H9 (cell line): ENCODE measurements at regions not wholly inside any gene's neighbourhood (a gene's known extent, or its start where the extent isn't known, plus 50 kb on each side); places are given as distances from the start of the nearest gene placed in this dataset.

ENCODE experiments used
- DNase-seq: peaks from one replicate; pipeline ENCODE4 v3.0.0-alpha.2; 2017
- H2AFZ ChIP-seq: one replicate; pipeline ENCODE4 v1.6.1; 2013; ENCODE audit warnings: mild to moderate bottlenecking, low read length, control low read depth, moderate library complexity
- H2AK5ac ChIP-seq: 2 replicates; pipeline ENCODE4 v1.6.1; 2013; ENCODE audit warnings: low read length, control low read depth, mixed read lengths; ENCODE audit not compliant: insufficient read length
- H2BK120ac ChIP-seq: one replicate; pipeline ENCODE4 v1.6.1; 2013; ENCODE audit warnings: low read depth, mild to moderate bottlenecking, low read length, control low read depth, inconsistent platforms; ENCODE audit not compliant: poor library complexity, severe bottlenecking
- H2BK12ac ChIP-seq: 2 replicates; pipeline ENCODE4 v1.6.1; 2013; ENCODE audit warnings: low read length, control low read depth, mixed read lengths, low read depth; ENCODE audit not compliant: insufficient read length
- H2BK15ac ChIP-seq: 2 replicates; pipeline ENCODE4 v1.6.1; 2013; ENCODE audit warnings: low read depth, low read length, control low read depth
- H2BK20ac ChIP-seq: one replicate; pipeline ENCODE4 v1.6.1; 2013; ENCODE audit warnings: low read depth, mild to moderate bottlenecking, low read length, control low read depth, inconsistent platforms; ENCODE audit not compliant: poor library complexity, severe bottlenecking
- H2BK5ac ChIP-seq: 2 replicates; pipeline ENCODE4 v1.6.1; 2013; ENCODE audit warnings: low read length, control low read depth, mixed read lengths; ENCODE audit not compliant: insufficient read length
- H3K14ac ChIP-seq: 2 replicates; pipeline ENCODE4 v1.6.1; 2013; ENCODE audit warnings: low read length, control low read depth; ENCODE audit not compliant: insufficient read depth
- H3K18ac ChIP-seq: 2 replicates; pipeline ENCODE4 v1.6.1; 2013; ENCODE audit warnings: low read depth, mild to moderate bottlenecking, mixed read lengths, low read length, control low read depth; ENCODE audit not compliant: insufficient read length
- H3K23ac ChIP-seq: 2 replicates; pipeline ENCODE4 v1.6.1; 2013; ENCODE audit warnings: low read length, control low read depth, mixed read lengths, low read depth; ENCODE audit not compliant: insufficient read length
- H3K23me2 ChIP-seq: 2 replicates; pipeline ENCODE4 v1.6.1; 2013; ENCODE audit warnings: low read depth, mild to moderate bottlenecking, mixed read lengths, low read length, control low read depth; ENCODE audit not compliant: insufficient read length, poor library complexity, severe bottlenecking
- H3K27ac ChIP-seq: 2 replicates; pipeline ENCODE4 v1.5.1; 2013; ENCODE audit warnings: low read length, control low read depth, mixed read lengths, low read depth; ENCODE audit not compliant: insufficient read length
- H3K27me3 ChIP-seq: 2 replicates; pipeline ENCODE4 v1.6.1; 2013; ENCODE audit warnings: low read length, control low read depth, inconsistent platforms; ENCODE audit not compliant: insufficient read depth
- H3K4ac ChIP-seq: 2 replicates; pipeline ENCODE4 v1.6.1; 2013; ENCODE audit warnings: low read depth, mild to moderate bottlenecking, control low read depth, inconsistent platforms, low read length, moderate library complexity
- H3K4me1 ChIP-seq: 2 replicates; pipeline ENCODE4 v1.6.1; 2013; ENCODE audit warnings: low read length, control low read depth, inconsistent platforms; ENCODE audit not compliant: insufficient read depth
- H3K4me2 ChIP-seq: 2 replicates; pipeline ENCODE4 v1.6.1; 2013; ENCODE audit warnings: low read length, control low read depth, mixed read lengths; ENCODE audit not compliant: insufficient read length, insufficient read depth
- H3K56ac ChIP-seq: 2 replicates; pipeline ENCODE4 v1.6.1; 2013; ENCODE audit warnings: low read depth, mild to moderate bottlenecking, mixed read lengths, low read length, control low read depth; ENCODE audit not compliant: insufficient read length
- H3K79me1 ChIP-seq: 2 replicates; pipeline ENCODE4 v1.6.1; 2013; ENCODE audit warnings: low read depth, mild to moderate bottlenecking, moderate library complexity, low read length, control low read depth, inconsistent platforms; ENCODE audit not compliant: insufficient read depth, poor library complexity, severe bottlenecking
- H3K79me2 ChIP-seq: 2 replicates; pipeline ENCODE4 v1.6.1; 2013; ENCODE audit warnings: low read length, control low read depth, inconsistent platforms; ENCODE audit not compliant: insufficient read depth
- H3K9ac ChIP-seq: 2 replicates; pipeline ENCODE4 v1.6.1; 2013; ENCODE audit warnings: low read length, control low read depth, mixed read lengths; ENCODE audit not compliant: insufficient read length; ENCODE audit errors: extremely low read depth
- H3K9me3 ChIP-seq: one replicate; pipeline ENCODE4 v1.6.1; 2013; ENCODE audit warnings: low read depth, low read length, inconsistent platforms; ENCODE audit not compliant: control insufficient read depth
- H3T11ph ChIP-seq: one replicate; pipeline ENCODE4 v1.6.1; 2013; ENCODE audit warnings: mild to moderate bottlenecking, low read length, control low read depth, inconsistent platforms
- H4K20me1 ChIP-seq: one replicate; pipeline ENCODE4 v1.6.1; 2013; ENCODE audit not compliant: control insufficient read depth, insufficient read length, insufficient read depth
- H4K5ac ChIP-seq: 2 replicates; pipeline ENCODE4 v1.6.1; 2013; ENCODE audit warnings: low read depth, mild to moderate bottlenecking, mixed read lengths, low read length, control low read depth; ENCODE audit not compliant: insufficient read length
- H4K8ac ChIP-seq: replicated peaks from 2 replicates; pipeline ENCODE4 v1.6.1; 2013; ENCODE audit warnings: low read length, control low read depth, mixed read lengths, low read depth; ENCODE audit not compliant: insufficient read length
- H4K91ac ChIP-seq: 2 replicates; pipeline ENCODE4 v1.6.1; 2013; ENCODE audit warnings: low read depth, mild to moderate bottlenecking, moderate library complexity, mixed read lengths, low read length, control low read depth; ENCODE audit not compliant: insufficient read length
- H3K27ac Mint-ChIP-seq, 3 experiments: 2 replicates in 2 of 3; 3 replicates in 1 of 3; pipeline ENCODE4 v1.8.0; 2020 to 2021; ENCODE audit warnings: mixed read lengths in 3 of 3, mild to moderate bottlenecking in 1 of 3, moderate library complexity in 1 of 3
- H3K27me3 Mint-ChIP-seq: 2 replicates; pipeline ENCODE4 v1.8.0; 2021; ENCODE audit warnings: low read depth, mild to moderate bottlenecking, moderate library complexity, mixed read lengths
- H3K36me3 Mint-ChIP-seq, 3 experiments: 2 replicates in 2 of 3; 3 replicates in 1 of 3; pipeline ENCODE4 v1.8.0; 2020 to 2021; ENCODE audit warnings: low read depth in 3 of 3, mixed read lengths in 3 of 3; ENCODE audit not compliant: insufficient read depth in 1 of 3
- H3K4me1 Mint-ChIP-seq, 2 experiments: 2 replicates each; pipeline ENCODE4 v1.8.0; 2020; ENCODE audit warnings: mixed read lengths in 2 of 2
- H3K4me3 Mint-ChIP-seq, 2 experiments: 2 replicates in 1 of 2; 3 replicates in 1 of 2; pipeline ENCODE4 v1.8.0; 2020 to 2021; ENCODE audit warnings: mild to moderate bottlenecking in 2 of 2, mixed read lengths in 2 of 2, moderate library complexity in 1 of 2
- H3K9me3 Mint-ChIP-seq, 2 experiments: 2 replicates in 1 of 2; 3 replicates in 1 of 2; pipeline ENCODE4 v1.8.0; 2020; ENCODE audit warnings: mild to moderate bottlenecking in 2 of 2, mixed read lengths in 2 of 2, moderate library complexity in 1 of 2
- WGBS: extraction: QIAGEN DNeasy Blood & Tissue Kit; methylation state at CpG from one replicate; pipeline ENCODE4 v1.1.7; 2013; ENCODE audit warnings: missing lambda C conversion rate, low lambda C conversion rate, mixed read lengths; ENCODE audit not compliant: insufficient read length; ENCODE audit errors: extremely low coverage; 5-methylcytosine and 5-hydroxymethylcytosine counted together
- TF ChIP-seq, protein P1 (sequence below): fragments of 200-600 bp; sonication (generic); conservative IDR thresholded peaks from 3 replicates; pipeline ENCODE4 v1.8.0; 2021; ENCODE audit warnings: antibody characterized with exemption, mild to moderate bottlenecking

DNA sequence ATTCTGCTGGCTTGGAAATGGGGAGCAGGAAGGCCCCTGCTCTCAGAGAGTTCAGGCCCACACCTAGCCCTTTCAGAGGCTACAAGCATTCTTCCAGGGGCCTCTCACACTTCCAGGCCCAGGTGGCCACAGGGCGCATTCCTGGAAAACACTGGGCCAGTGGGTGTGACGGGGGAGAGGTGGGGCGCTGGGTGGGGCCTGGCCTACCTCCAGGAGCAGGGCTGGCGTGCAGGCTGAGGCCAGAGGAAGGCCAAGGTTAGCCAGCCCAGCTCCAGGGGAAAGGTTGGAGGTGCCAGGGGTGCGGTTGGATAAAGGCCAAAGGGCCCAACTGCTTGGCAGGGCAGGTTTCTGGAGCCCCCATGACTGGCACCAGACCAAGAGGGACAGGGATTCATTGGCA is 198.2 kb downstream of the MAF start:
- Histone ChIP-seq H3K79me2 (no peaks in the 10 kb centered on the region), H3K23me2 (no peaks in the 10 kb centered on the region), H3K4ac (no peak overlapping the region), H3K56ac (no peak overlapping the region), H3K4me1 (no peaks in the 10 kb centered on the region; the same call in 1 of the 2 replicates), H3K79me1 (no peaks in the 10 kb centered on the region), H3K27ac (no peak overlapping the region), H3K4me2 (no peak overlapping the region), H3K18ac (no peak overlapping the region), H4K5ac (no peak overlapping the region), H3K14ac (no peak overlapping the region), H3K27me3 (no peaks in the 10 kb centered on the region), H2BK15ac (no peak overlapping the region), H3K23ac (no peak overlapping the region), H3K9me3 (no peaks in the 10 kb centered on the region), H2AFZ (no peak overlapping the region), H2BK120ac (no peak overlapping the region), H3T11ph (no peak overlapping the region), H2BK20ac (no peak overlapping the region), H4K20me1 (no peaks in the 10 kb centered on the region), H4K8ac (no peak overlapping the region), H2AK5ac (no peak overlapping the region), H3K9ac (no peak overlapping the region), H4K91ac (no peak overlapping the region), H2BK5ac (no peak overlapping the region), H2BK12ac (no peak overlapping the region)
- Mint-ChIP-seq H3K4me3 (no peak overlapping the region), H3K9me3 (peaks cover 8 to 11% of the 10 kb centered on the region in 2 experiments), H3K4me1 (peaks cover 4 to 6% of the 10 kb centered on the region in 2 experiments), H3K27ac (peak overlapping the region in 1 of 3 experiments; percentile 92; a peak in 1 of 7 replicates), H3K27me3 (peaks cover 8% of the 10 kb centered on the region), H3K36me3 (peaks cover 3 to 14% (median 5%) of the 10 kb centered on the region in 3 experiments; a peak in 5 of 7 replicates)
- WGBS, result no CpG with 5 or more reads among the region's 5 CpGs
- TF ChIP-seq, protein P1, sequence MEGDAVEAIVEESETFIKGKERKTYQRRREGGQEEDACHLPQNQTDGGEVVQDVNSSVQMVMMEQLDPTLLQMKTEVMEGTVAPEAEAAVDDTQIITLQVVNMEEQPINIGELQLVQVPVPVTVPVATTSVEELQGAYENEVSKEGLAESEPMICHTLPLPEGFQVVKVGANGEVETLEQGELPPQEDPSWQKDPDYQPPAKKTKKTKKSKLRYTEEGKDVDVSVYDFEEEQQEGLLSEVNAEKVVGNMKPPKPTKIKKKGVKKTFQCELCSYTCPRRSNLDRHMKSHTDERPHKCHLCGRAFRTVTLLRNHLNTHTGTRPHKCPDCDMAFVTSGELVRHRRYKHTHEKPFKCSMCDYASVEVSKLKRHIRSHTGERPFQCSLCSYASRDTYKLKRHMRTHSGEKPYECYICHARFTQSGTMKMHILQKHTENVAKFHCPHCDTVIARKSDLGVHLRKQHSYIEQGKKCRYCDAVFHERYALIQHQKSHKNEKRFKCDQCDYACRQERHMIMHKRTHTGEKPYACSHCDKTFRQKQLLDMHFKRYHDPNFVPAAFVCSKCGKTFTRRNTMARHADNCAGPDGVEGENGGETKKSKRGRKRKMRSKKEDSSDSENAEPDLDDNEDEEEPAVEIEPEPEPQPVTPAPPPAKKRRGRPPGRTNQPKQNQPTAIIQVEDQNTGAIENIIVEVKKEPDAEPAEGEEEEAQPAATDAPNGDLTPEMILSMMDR, result no peak
- no peak for DNase-seq
